SH-SY5Y (cell line): ENCODE measurements at regions not wholly inside any gene's neighbourhood (a gene's known extent, or its start where the extent isn't known, plus 50 kb on each side); places are given as distances from the start of the nearest gene placed in this dataset.

Source experiments
- GATA2 ChIP-seq: IDR thresholded peaks from 2 replicates; pipeline ENCODE4 v1.6.1; 2011; ENCODE audit warnings: mild to moderate bottlenecking, low read depth, low read length
- GATA3 ChIP-seq: IDR thresholded peaks from 2 replicates; pipeline ENCODE4 v1.6.1; 2011; ENCODE audit warnings: low read depth, mild to moderate bottlenecking, low read length, moderate library complexity

DNA sequence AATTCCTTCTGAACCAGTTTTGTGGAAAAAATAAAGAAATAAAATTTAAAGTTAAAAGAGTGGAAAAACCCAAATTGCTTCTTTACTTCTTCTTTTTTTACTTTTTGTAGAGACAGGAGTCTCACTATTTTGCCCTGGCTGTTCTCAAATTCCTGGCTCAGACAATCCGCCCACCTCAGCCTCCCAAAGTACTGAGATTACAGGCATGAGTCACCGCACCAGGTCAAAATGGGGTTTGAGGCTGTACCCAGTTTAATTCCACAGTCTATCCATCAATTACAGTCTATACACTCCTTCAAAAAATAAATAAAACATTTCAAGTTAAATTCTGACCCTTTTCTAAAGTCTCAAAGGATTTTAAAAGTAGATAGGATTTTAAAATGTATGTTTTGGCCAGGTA is 120.3 kb downstream of the FAM161A start:
- TF ChIP-seq GATA3 (no peak), GATA2 (no peak)
